Small intestine (tissue), 7 donors: ENCODE measurements at regions not wholly inside any gene's neighbourhood (a gene's known extent, or its start where the extent isn't known, plus 50 kb on each side); places are given as distances from the start of the nearest gene placed in this dataset.
"Not testable (repeated sequence)": the region's sequence is repeated elsewhere in the genome, so short reads cannot be mapped to it uniquely, and the experiment has no call there.

ENCODE experiments used
- DNase-seq, 2 donors: peaks; one replicate each; pipeline versions ENCODE4 v3.0.0 to v3.0.0-alpha.2; 2013
- FAIRE-seq: peaks from 2 replicates; lab custom pipeline; 2012; peaks lifted over from hg19 to GRCh38; lab: Jason Lieb, UNC
- H3K27ac ChIP-seq, 3 donors: one replicate each; pipeline ENCODE4 v1.5.1; 2013; ENCODE audit warnings: low read length in 2 of 3, mild to moderate bottlenecking in 2 of 3, control low read depth in 1 of 3, inconsistent platforms in 1 of 3, low read depth in 1 of 3, moderate library complexity in 1 of 3
- H3K27me3 ChIP-seq, 3 donors: one replicate each; pipeline ENCODE4 v1.6.1; 2013; ENCODE audit warnings: low read length in 3 of 3, inconsistent platforms in 1 of 3; ENCODE audit not compliant: control insufficient read depth in 3 of 3, insufficient read depth in 3 of 3
- H3K36me3 ChIP-seq, 3 donors: one replicate each; pipeline ENCODE4 v1.6.1; 2013; ENCODE audit warnings: low read length in 3 of 3, inconsistent platforms in 1 of 3, low read depth in 1 of 3, mild to moderate bottlenecking in 1 of 3, moderate library complexity in 1 of 3; ENCODE audit not compliant: control insufficient read depth in 3 of 3, insufficient read depth in 2 of 3
- H3K4me1 ChIP-seq, 3 donors: one replicate each; pipeline ENCODE4 v1.6.1; 2013; ENCODE audit warnings: low read length in 2 of 3, inconsistent platforms in 1 of 3, low read depth in 1 of 3, mild to moderate bottlenecking in 1 of 3, moderate library complexity in 1 of 3; ENCODE audit not compliant: control insufficient read depth in 3 of 3, insufficient read depth in 2 of 3
- H3K4me3 ChIP-seq, 3 donors: one replicate each; pipeline ENCODE4 v1.5.1; 2013; ENCODE audit warnings: low read length in 3 of 3, control low read depth in 1 of 3, inconsistent platforms in 1 of 3, low read depth in 1 of 3, mild to moderate bottlenecking in 1 of 3, moderate library complexity in 1 of 3
- H3K9me3 ChIP-seq, 2 donors: one replicate each; pipeline ENCODE4 v1.6.1; 2013; ENCODE audit warnings: low read depth in 1 of 2, low read length in 1 of 2; ENCODE audit not compliant: control insufficient read depth in 2 of 2, insufficient read depth in 1 of 2
- whole genome bisulfite sequencing, 3 donors: extraction: QIAGEN DNeasy Blood & Tissue Kit; methylation state at CpG; one replicate each; pipeline ENCODE4 v1.1.7; 2013; 5-methylcytosine and 5-hydroxymethylcytosine counted together
- donor health status: healthy with polysubstance abuse.
- donor health status: control.
- donor health status: control.
- donor health status: Bipolar disorder and iron deficiency.
- donor health status: healthy.

DNA sequence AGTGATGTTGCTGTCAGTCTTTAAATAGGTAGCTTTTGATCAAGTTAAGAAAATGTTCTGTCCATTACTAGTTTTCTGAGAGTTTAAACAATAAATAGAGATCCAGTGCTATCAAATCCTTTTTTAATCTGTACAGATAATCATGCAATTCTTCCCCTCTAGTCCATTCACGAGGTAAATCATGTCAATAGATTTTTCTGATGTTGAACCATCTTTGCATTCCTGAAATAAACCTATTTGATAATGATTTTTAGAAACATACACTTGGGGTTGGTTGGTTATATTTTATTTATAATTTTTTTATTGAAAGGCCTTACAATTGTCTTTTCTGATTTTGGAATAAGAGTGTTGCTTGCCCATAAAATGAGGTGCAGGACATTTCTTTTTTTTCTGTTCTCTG is 95.0 kb downstream of the FAM53A start:
- H3K9me3 ChIP-seq: peaks cover 0 to 15% of the 10 kb centered on the region in 2 donors
- DNase-seq (no peak), FAIRE-seq (no peak)
- H3K4me3 ChIP-seq: no peak overlapping the region
- H3K27ac ChIP-seq: no peak overlapping the region
- no peaks in the 10 kb centered on the region for H3K36me3 ChIP-seq
- peaks cover 0 to 5% (median 1%) of the 10 kb centered on the region in 3 donors for H3K27me3 ChIP-seq
- 51 to 67% (median 57%) methylated on average over 1 of the region's 1 CpG for WGBS, 3 donors
- H3K4me1 ChIP-seq: no peaks in the 10 kb centered on the region

- H3K36me3 ChIP-seq: no peaks in the 10 kb centered on the region
- H3K4me1 ChIP-seq: no peaks in the 10 kb centered on the region
- no peak overlapping the region for H3K4me3 ChIP-seq
- DNase-seq (no peak), FAIRE-seq (no peak)
- 73 to 84% (median 76%) methylated on average over 5 of the region's 5 CpGs for WGBS, 3 donors
- no peak overlapping the region for H3K27ac ChIP-seq
- H3K9me3 ChIP-seq: peaks cover 0 to 15% of the 10 kb centered on the region in 2 donors
- H3K27me3 ChIP-seq: peaks cover 0 to 5% (median 0%) of the 10 kb centered on the region in 3 donors
Measured at GRCh38 chr4:1588306-1588705, 95.8 kb downstream of the FAM53A start.

- 47 to 65% (median 52%) methylated on average over 3 of the region's 3 CpGs for WGBS, 3 donors
- DNase-seq (no peak), FAIRE-seq (no peak)
- Histone ChIP-seq H3K36me3 (no peaks in the 10 kb centered on the region), H3K27me3 (peaks cover 0 to 14% (median 0%) of the 10 kb centered on the region in 3 donors), H3K27ac (no peak overlapping the region), H3K4me1 (no peaks in the 10 kb centered on the region), H3K4me3 (no peak overlapping the region), H3K9me3 (no peaks in the 10 kb centered on the region)
Measured at GRCh38 chr4:1584498-1584897, 99.6 kb downstream of the FAM53A start.

DNA sequence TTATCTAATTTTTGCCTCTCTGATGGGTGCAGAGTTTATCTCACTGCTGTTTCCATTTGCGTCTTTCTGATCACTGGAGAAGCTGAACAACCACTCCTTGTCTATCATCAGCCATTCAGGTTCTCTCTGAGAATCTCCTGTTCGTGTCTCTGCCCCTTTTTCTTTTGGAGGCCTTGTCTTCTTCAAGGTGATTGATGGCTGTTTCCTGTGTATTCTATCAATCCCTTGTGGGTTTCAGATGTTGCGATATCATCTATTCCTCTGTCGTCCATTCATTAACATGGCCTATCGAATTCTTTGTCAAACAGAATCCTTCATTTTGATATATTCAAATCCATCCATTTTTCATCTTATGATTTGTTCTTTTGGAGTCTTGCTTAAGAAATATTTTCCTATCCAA is 100.3 kb downstream of the FAM53A start:
- Histone ChIP-seq H3K36me3 (no peaks in the 10 kb centered on the region), H3K4me1 (peaks cover 0 to 3% (median 0%) of the 10 kb centered on the region in 3 donors), H3K27ac (no peak overlapping the region), H3K27me3 (peaks cover 0 to 17% (median 0%) of the 10 kb centered on the region in 3 donors), H3K9me3 (no peaks in the 10 kb centered on the region), H3K4me3 (no peak overlapping the region)
- DNase-seq (no peak), FAIRE-seq (no peak)
- WGBS, 3 donors: 76 to 79% (median 79%) methylated on average over 5 of the region's 5 CpGs

- 79 to 85% (median 83%) methylated on average over 15 of the region's 15 CpGs for WGBS, 3 donors
- Histone ChIP-seq H3K4me1 (peaks cover 0 to 3% (median 0%) of the 10 kb centered on the region in 3 donors), H3K4me3 (no peak overlapping the region), H3K36me3 (no peaks in the 10 kb centered on the region), H3K9me3 (no peaks in the 10 kb centered on the region), H3K27ac (no peak overlapping the region), H3K27me3 (peaks cover 0 to 20% (median 0%) of the 10 kb centered on the region in 3 donors)
- DNase-seq (no peak), FAIRE-seq (no peak)
Measured at GRCh38 chr4:1583051-1583785, 100.9 kb downstream of the FAM53A start.

DNA sequence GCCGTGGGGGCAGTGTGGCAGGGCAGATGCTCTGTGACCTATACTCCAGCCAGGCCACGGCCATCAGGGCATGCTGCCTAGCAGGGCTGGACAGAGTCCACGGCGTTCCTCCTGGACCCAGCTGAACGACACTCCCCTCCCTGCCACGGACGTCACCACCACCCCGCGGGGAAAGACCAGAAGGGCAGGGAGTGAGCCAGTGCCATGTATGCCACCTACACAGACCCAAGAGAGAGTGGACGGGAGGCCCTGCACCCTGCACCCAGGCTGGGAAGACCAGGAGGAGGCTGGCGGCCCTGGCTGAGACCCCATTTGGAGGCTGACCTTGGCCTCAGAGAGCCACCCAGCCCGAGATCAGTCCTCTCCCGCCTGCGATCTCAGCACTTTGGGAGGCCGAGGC is 101.9 kb downstream of the FAM53A start:
- WGBS, 3 donors: 32 to 72% (median 45%) methylated on average over 15 of the region's 15 CpGs

DNA sequence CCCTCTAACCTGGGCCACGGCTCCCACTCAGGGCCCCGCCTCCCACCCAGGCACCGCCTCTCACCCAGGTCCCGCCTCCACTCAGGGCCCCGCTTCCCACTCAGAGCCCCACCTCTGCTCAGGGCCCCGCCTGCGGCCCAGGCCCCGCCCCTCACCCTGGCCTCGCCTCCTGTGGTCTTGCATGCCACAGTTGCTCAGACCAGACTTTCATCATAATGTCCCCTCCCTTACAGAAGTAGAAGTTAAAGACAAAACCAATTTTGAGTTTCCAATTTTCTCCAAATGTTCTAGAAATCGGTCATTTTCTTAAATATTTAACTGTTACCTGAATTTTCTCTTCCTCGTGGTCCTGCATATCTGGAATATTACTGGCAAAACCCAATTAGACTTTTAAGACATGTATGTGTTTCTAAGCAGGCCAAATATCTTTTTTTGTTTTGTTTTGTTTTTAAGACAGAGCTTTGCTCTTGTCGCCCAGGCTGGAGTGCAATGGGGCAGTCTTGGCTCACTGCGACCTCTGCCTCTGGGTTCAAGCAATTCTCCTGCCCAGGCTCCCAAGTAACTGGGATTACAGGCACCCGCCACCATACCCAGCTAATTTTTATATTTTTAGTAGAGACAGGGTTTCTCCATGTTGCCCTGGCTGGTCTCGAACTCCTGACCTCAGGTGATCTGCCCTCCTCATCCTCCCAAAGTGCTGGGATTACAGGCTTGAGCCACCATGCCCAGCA is 102.8 kb downstream of the FAM53A start:
- not testable (repeated sequence) for H3K4me1 ChIP-seq, H3K27ac ChIP-seq, H3K9me3 ChIP-seq, H3K4me3 ChIP-seq, H3K36me3 ChIP-seq
- WGBS, 3 donors: 28 to 33% (median 32%) methylated on average over 10 to 15 of the region's 15 CpGs
- peaks cover 0 to 38% (median 4%) of the 10 kb centered on the region in 3 donors for H3K27me3 ChIP-seq
- DNase-seq: peak; percentile 49 to 50
- FAIRE-seq: peak; percentile 70

More for the DNA sequence above, 101.9 kb downstream of the FAM53A start:
- peaks cover 0 to 29% (median 2%) of the 10 kb centered on the region in 3 donors for H3K27me3 ChIP-seq
- peaks cover 0 to 3% (median 0%) of the 10 kb centered on the region in 3 donors for H3K4me1 ChIP-seq
- DNase-seq: no peak
- H3K36me3 ChIP-seq: no peaks in the 10 kb centered on the region
- no peak for FAIRE-seq
- no peaks in the 10 kb centered on the region for H3K9me3 ChIP-seq
- H3K27ac ChIP-seq: no peak overlapping the region
- H3K4me3 ChIP-seq: no peak overlapping the region

- H3K36me3 ChIP-seq, DNase-seq, H3K27ac ChIP-seq, FAIRE-seq, H3K9me3 ChIP-seq, H3K4me1 ChIP-seq: not testable (repeated sequence)
- peak overlapping the region in 1 of 3 donors; percentile 64 for H3K4me3 ChIP-seq
- 0 to 5% (median 0%) methylated on average over 2 to 12 of the region's 16 CpGs for WGBS, 3 donors
- peaks cover 0 to 44% (median 4%) of the 10 kb centered on the region in 3 donors for H3K27me3 ChIP-seq
Measured at GRCh38 chr4:1580692-1581012, 103.5 kb downstream of the FAM53A start.
